ENCODE measurements at regions not wholly inside any gene's neighbourhood (a gene's known extent, or its start where the extent isn't known, plus 50 kb on each side); places are given as distances from the start of the nearest gene placed in this dataset.

DNA sequence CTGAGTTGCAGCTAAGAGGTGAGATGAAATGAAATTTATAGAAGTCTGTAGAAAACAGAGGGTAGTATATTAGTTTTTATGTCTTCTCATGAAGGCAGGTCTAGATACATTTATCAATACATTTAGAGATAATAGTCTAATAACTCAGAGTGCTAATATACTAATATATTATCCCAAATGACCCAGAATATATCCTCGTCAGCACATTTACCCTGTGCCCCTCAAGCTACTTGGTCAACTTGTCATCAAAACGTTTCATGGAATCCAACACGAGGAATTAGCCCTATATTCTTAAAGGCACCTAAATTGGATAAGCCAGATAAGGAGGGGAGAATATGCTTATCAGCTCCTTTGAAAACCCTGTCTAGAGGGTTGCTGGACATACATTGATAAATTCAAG lies 415.1 kb upstream of the LRRTM1 start:
- TF ChIP-seq, protein P1, sequence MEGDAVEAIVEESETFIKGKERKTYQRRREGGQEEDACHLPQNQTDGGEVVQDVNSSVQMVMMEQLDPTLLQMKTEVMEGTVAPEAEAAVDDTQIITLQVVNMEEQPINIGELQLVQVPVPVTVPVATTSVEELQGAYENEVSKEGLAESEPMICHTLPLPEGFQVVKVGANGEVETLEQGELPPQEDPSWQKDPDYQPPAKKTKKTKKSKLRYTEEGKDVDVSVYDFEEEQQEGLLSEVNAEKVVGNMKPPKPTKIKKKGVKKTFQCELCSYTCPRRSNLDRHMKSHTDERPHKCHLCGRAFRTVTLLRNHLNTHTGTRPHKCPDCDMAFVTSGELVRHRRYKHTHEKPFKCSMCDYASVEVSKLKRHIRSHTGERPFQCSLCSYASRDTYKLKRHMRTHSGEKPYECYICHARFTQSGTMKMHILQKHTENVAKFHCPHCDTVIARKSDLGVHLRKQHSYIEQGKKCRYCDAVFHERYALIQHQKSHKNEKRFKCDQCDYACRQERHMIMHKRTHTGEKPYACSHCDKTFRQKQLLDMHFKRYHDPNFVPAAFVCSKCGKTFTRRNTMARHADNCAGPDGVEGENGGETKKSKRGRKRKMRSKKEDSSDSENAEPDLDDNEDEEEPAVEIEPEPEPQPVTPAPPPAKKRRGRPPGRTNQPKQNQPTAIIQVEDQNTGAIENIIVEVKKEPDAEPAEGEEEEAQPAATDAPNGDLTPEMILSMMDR (IDR thresholded peaks at IDR 0.05): no peak
- no peak for TF ChIP-seq POLR2A (IDR thresholded peaks at IDR 0.05)
- no peak for TF ChIP-seq EP300 (IDR thresholded peaks at IDR 0.05)

Measured in upper lobe of left lung (tissue), 4 donors.